GM23248 (cell line): ENCODE measurements at regions not wholly inside any gene's neighbourhood (a gene's known extent, or its start where the extent isn't known, plus 50 kb on each side); places are given as distances from the start of the nearest gene placed in this dataset.

Experiments
- EZH2 ChIP-seq: fragments of 200-600 bp; sonication (generic); IDR thresholded peaks from 2 replicates; pipeline ENCODE4 v1.6.1; 2018; ENCODE audit warnings: antibody characterized with exemption, mild to moderate bottlenecking; ENCODE audit not compliant: insufficient read depth, poor library complexity, severe bottlenecking
- EZH2phosphoT487 ChIP-seq: fragments of 200-600 bp; sonication (generic); IDR thresholded peaks from 2 replicates; pipeline ENCODE4 v1.6.1; 2018; ENCODE audit warnings: antibody characterized with exemption, moderate library complexity, mild to moderate bottlenecking, low read depth; ENCODE audit not compliant: insufficient read depth

DNA sequence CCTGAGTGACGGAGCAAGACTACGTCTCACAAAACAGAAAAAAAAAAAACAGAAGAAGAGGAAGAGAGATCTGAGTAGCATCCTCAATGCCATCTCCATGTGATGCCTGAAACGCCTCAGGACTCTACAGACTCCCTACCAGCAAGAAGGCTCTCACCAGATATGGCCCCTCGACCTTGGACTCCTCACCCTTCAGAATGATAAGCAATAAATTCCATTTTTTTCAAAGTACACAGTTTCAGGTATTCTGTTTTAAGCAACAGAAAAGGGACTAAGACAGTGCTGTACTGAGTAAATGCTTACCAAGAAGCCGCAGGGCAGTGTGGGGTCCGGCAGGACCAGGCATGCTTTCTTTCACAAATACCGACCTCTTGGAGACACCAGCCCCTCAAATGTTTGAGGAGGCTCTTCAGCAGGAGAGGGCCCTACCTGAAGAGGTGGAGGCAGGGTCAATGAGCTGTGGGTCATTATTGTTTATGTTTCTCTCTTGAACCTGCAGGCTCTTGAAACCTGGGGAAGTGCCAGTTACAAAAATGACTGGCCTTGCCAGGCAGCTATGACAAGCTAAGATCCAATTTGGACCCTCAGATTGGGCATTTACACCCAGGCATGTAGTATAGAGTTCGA, 204.1 kb upstream of the LYZL1 start:
- TF ChIP-seq EZH2 (no peak), EZH2phosphoT487 (no peak)
